Right lobe of liver (tissue), 6 donors: ENCODE measurements at regions not wholly inside any gene's neighbourhood (a gene's known extent, or its start where the extent isn't known, plus 50 kb on each side); places are given as distances from the start of the nearest gene placed in this dataset.
A peak's percentile ranks its signal among the peaks of the same experiment; 100 is the strongest.
"Not testable (repeated sequence)": the region's sequence is repeated elsewhere in the genome, so short reads cannot be mapped to it uniquely, and the experiment has no call there.

Source experiments
- ATAC-seq, 4 donors: fragments of 200-7000 bp; cut with Tn5 transposase; one replicate each; pipeline ENCODE4 v1.9.1; 2020; ENCODE audit warnings: mild to moderate bottlenecking in 4 of 4, moderate library complexity in 4 of 4
- DNase-seq, 3 donors: peaks; one replicate each; pipeline ENCODE4 v3.0.0-alpha.2; 2020
- H3K27ac ChIP-seq, 3 donors: fragments of 200-600 bp; one replicate each; pipeline ENCODE4 v1.8.0; 2022
- H3K27me3 ChIP-seq, 2 donors: fragments of 200-600 bp; one replicate each; pipeline ENCODE4 v1.8.0; 2022
- H3K36me3 ChIP-seq, 4 donors: fragments of 200-600 bp; sonication (generic) in 1 of 4; one replicate each; pipeline versions ENCODE4 v1.5.1 to v1.8.0; 2017 to 2022; ENCODE audit warnings: control low read depth in 1 of 4
- H3K4me1 ChIP-seq, 4 donors: fragments of 200-600 bp; sonication (generic) in 1 of 4; one replicate each; pipeline versions ENCODE4 v1.5.1 to v1.8.0; 2017 to 2022; ENCODE audit warnings: control low read depth in 1 of 4
- H3K4me3 ChIP-seq, 3 donors: fragments of 200-600 bp; one replicate each; pipeline ENCODE4 v1.8.0; 2022
- H3K9me3 ChIP-seq, 4 donors: fragments of 200-600 bp; sonication (generic) in 1 of 4; one replicate each; pipeline versions ENCODE4 v1.5.1 to v1.8.0; 2017 to 2022; ENCODE audit warnings: control low read depth in 1 of 4
- POLR2A ChIP-seq: fragments of 450-650 bp; IDR thresholded peaks from one replicate; pipeline ENCODE4 v1.6.1; 2017; ENCODE audit warnings: antibody characterized with exemption, mild to moderate bottlenecking
- WGBS: methylation state at CpG from one replicate; pipeline ENCODE4 v1.1.6; 2018; ENCODE audit warnings: low coverage, low lambda C conversion rate; ENCODE audit not compliant: insufficient coverage; ENCODE audit errors: missing lambda C conversion rate; 5-methylcytosine and 5-hydroxymethylcytosine counted together
- intact Hi-C, 2 donors: fragments of 100-400 bp; cut with DNase I; formaldehyde crosslinking; loops; one replicate each; pipeline versions ENCODE4 v1.11.2 to v1.14.1; 2022
- TF ChIP-seq, protein P1 (sequence below), 4 donors: fragments of 200-600 bp in 3 of 4; fragments of 450-650 bp in 1 of 4; IDR thresholded peaks; one replicate each; pipeline versions ENCODE4 v1.5.1 to v1.8.0; 2016 to 2022; ENCODE audit warnings: antibody characterized with exemption in 4 of 4, mild to moderate bottlenecking in 2 of 4
- donor health status: DM: no; HTN: yes; CAD: no.
- donor health status: DM: no; HTN: no; CAD: no.
- donor health status: DM: no; HTN: no; CAD: no.
- donor health status: DM: no; HTN: yes; CAD: no.
- donor health status: DM: no; HTN: yes; CAD: no.

DNA sequence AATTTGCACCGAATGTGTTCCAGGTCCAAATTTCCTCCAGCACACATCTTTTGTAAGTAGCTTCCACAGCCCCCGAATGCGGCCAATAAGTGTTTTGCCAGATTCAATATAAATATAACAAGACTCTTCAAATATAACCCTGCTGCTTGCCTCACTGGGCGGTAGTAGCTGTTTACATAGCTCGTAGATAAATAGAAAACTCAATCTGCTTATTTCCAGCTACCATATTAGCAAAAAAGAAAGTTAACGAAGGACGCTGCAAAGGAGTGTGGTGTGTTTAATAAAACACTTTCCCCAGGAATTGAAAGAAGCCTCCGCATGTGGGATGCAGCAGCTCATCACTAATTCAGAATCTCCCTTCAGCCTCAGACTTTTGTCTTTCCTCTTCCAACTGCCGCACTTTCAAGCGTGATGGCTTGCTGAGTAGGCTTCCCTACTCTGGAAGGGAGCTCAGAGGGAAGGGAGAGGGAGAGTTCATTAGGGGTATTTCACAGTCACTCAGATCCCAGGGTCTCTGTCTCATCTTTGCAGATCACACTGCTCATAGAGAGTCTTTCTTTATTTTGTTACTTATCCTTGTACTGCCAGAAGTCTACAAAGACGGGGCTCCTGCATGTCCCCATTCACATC lies 367.0 kb downstream of the RND3 start:
- no peak for TF ChIP-seq POLR2A
- TF ChIP-seq, protein P1, sequence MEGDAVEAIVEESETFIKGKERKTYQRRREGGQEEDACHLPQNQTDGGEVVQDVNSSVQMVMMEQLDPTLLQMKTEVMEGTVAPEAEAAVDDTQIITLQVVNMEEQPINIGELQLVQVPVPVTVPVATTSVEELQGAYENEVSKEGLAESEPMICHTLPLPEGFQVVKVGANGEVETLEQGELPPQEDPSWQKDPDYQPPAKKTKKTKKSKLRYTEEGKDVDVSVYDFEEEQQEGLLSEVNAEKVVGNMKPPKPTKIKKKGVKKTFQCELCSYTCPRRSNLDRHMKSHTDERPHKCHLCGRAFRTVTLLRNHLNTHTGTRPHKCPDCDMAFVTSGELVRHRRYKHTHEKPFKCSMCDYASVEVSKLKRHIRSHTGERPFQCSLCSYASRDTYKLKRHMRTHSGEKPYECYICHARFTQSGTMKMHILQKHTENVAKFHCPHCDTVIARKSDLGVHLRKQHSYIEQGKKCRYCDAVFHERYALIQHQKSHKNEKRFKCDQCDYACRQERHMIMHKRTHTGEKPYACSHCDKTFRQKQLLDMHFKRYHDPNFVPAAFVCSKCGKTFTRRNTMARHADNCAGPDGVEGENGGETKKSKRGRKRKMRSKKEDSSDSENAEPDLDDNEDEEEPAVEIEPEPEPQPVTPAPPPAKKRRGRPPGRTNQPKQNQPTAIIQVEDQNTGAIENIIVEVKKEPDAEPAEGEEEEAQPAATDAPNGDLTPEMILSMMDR (IDR thresholded peaks at IDR 0.05): no peak
- intact Hi-C loops: no loop called here
- peak overlapping the region in 2 of 3 donors; percentile 17 to 27 for H3K4me3 ChIP-seq
- peak; percentile 29 to 57 (median 55) for DNase-seq
- no peaks in the 10 kb centered on the region for H3K27me3 ChIP-seq
- peaks cover 0 to 1% (median 0%) of the 10 kb centered on the region in 4 donors for H3K4me1 ChIP-seq
- no peaks in the 10 kb centered on the region for H3K36me3 ChIP-seq
- 26% methylated on average over 11 of the region's 11 CpGs for WGBS
- no peaks in the 10 kb centered on the region for H3K9me3 ChIP-seq
- peak; percentile 82 to 86 (median 84) for ATAC-seq
- H3K27ac ChIP-seq: no peak overlapping the region

DNA sequence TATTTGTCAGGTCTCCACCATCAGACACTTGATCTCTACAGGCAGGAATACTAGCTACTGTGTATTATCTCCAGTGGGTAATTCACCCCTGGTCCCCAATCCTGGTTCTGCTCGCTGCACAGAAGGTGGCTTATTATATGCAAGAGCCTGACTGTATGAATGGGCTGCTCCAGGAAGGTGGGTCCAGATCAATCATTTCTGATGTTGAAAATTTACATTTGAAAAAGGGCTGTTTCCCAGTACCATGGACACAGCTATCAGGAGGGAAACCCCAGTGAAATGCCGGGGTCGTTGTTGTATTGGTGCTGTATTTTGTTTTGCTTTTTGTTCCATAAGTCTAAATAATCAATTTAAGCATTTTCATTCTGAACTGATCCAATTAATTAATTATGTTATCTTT lies 367.6 kb downstream of the RND3 start:
- WGBS: 51% methylated on average over 2 of the region's 3 CpGs

DNA sequence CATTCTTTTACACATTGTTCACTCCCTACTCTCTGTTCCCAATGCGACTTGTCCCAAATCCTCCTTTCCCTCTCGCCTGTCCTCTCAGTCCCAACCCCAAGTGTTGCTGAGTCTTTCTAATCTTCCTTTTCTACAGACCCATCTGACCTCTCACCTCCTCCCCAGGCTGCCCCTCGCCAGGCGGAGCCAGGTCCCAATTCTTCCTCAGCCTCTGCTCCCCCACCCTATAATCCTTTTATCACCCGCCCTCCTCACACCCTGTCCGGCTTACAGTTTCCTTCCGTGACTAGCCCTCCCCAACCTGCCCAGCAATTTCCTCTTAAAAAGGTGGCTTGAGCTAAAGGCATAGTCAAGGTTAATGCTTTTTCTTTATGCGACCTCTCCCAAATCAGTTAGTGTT lies 373.4 kb downstream of the RND3 start:
- intact Hi-C loops, H3K36me3 ChIP-seq, H3K27ac ChIP-seq, DNase-seq, H3K4me1 ChIP-seq, H3K9me3 ChIP-seq, H3K4me3 ChIP-seq, H3K27me3 ChIP-seq, ATAC-seq: not testable (repeated sequence)
- WGBS: 75% methylated on average over 8 of the region's 8 CpGs

More for the DNA sequence above, 367.6 kb downstream of the RND3 start:
- ATAC-seq: peak in 1 of 4 donors; percentile 20
- Histone ChIP-seq H3K27ac (no peak overlapping the region), H3K4me1 (no peaks in the 10 kb centered on the region), H3K27me3 (no peaks in the 10 kb centered on the region), H3K36me3 (no peaks in the 10 kb centered on the region), H3K9me3 (no peaks in the 10 kb centered on the region), H3K4me3 (peak overlapping the region in 2 of 3 donors; percentile 17 to 27)
- intact Hi-C loops: no loop called here
- TF ChIP-seq, protein P1 (IDR thresholded peaks at IDR 0.05): no peak
- TF ChIP-seq POLR2A: no peak
- no peak for DNase-seq

DNA sequence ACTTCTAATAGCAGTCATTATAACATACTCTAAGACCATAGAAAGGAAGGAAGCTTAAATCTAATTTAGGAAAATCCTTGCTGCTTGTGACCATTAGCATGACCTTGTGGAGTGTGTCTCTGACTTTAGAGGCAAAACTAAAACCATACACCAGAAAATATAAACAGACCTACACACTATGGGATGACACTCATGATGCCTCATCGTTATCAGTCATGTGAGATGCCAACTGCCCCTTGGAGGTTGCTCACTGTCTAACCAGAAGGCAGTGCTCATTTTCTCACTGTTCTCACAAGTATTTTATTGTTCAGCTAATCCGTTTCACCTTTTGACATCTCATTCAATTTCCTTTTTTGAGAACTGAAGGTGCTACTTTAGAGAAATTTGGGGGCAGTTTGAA lies 376.9 kb downstream of the RND3 start:
- H3K4me3 ChIP-seq: no peak overlapping the region
- no peak for ATAC-seq
- no peak overlapping the region for H3K27ac ChIP-seq
- H3K27me3 ChIP-seq: no peaks in the 10 kb centered on the region
- intact Hi-C loops: no loop called here
- no peak for DNase-seq
- H3K4me1 ChIP-seq: no peaks in the 10 kb centered on the region
- H3K9me3 ChIP-seq: no peaks in the 10 kb centered on the region
- no peaks in the 10 kb centered on the region for H3K36me3 ChIP-seq
- WGBS: 67% methylated on average over 2 of the region's 2 CpGs
- TF ChIP-seq POLR2A: no peak
- TF ChIP-seq, protein P1 (IDR thresholded peaks at IDR 0.05): no peak

DNA sequence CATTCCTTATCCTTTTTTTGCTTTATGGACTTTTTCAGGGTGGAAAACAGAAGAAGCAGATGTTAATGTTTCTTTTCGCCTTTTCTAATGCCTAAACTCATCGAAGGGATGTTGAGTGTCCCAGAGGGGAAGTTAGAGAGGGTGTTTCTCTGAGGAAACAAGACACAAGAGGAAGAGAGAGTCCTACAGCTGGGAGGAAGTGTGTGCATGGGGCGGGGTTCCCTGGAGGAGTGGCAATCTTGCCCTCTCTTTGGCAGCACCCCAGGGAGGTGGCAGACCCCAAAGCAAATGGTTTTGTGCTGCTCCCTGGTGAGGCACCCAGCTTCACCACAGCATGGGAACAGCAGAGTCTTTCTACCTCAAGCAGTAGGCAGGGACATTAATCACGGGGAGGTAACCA lies 377.6 kb downstream of the RND3 start:
- Histone ChIP-seq H3K27me3 (no peaks in the 10 kb centered on the region), H3K4me3 (no peak overlapping the region), H3K9me3 (no peaks in the 10 kb centered on the region), H3K4me1 (no peaks in the 10 kb centered on the region), H3K27ac (no peak overlapping the region), H3K36me3 (no peaks in the 10 kb centered on the region)
- TF ChIP-seq POLR2A: no peak
- intact Hi-C loops: no loop called here
- ATAC-seq: peak in 3 of 4 donors; percentile 21 to 64 (median 44)
- DNase-seq: no peak
- 48% methylated on average over 3 of the region's 4 CpGs for WGBS
